Stimulated activated naive CD8-positive, alpha-beta T cell treated with anti-CD3 and anti-CD28 coated beads, Interleukin-15, Interleukin-2, amounts not matched to agents 100 ng/mL and 50 ng/mL, for 24 hours (primary cell): ENCODE measurements at regions not wholly inside any gene's neighbourhood (a gene's known extent, or its start where the extent isn't known, plus 50 kb on each side); places are given as distances from the start of the nearest gene placed in this dataset.
"Not testable (repeated sequence)": the region's sequence is repeated elsewhere in the genome, so short reads cannot be mapped to it uniquely, and the experiment has no call there.

Experiments used
- H3K27ac Mint-ChIP-seq: one replicate; pipeline ENCODE4 v1.8.0; 2021; ENCODE audit warnings: mild to moderate bottlenecking, mixed read lengths
- H3K27me3 Mint-ChIP-seq: one replicate; pipeline ENCODE4 v1.8.0; 2021; ENCODE audit warnings: mixed read lengths
- H3K36me3 Mint-ChIP-seq: one replicate; pipeline ENCODE4 v1.8.0; 2021; ENCODE audit warnings: low read depth, mixed read lengths
- H3K4me1 Mint-ChIP-seq: one replicate; pipeline ENCODE4 v1.8.0; 2021; ENCODE audit warnings: low read depth, mixed read lengths
- H3K4me3 Mint-ChIP-seq: one replicate; pipeline ENCODE4 v1.8.0; 2021; ENCODE audit warnings: mild to moderate bottlenecking, mixed read lengths
- H3K9me3 Mint-ChIP-seq: one replicate; pipeline ENCODE4 v1.8.0; 2021; ENCODE audit warnings: mixed read lengths

DNA sequence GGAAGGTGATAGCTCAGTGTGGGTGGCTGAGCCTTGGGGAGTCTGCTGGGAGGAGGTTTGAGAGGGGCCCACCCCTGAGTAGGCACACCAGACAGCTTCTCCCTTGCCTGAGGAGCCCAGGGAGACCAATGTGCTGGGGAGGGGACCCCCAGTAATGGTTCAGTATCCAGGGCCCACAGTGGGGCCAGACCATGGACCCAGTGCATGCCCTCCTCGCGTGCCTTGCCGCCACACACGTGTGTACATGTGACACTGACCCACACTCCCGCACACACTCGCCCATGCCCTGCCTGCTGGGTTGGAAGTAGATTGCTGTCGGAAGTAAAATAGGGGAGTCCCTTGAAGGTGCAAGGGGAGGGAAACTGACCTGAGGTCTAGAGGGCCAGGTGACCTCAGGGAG, 184.3 kb downstream of the TBC1D2B start:
- not testable (repeated sequence) for H3K4me3 Mint-ChIP-seq

DNA sequence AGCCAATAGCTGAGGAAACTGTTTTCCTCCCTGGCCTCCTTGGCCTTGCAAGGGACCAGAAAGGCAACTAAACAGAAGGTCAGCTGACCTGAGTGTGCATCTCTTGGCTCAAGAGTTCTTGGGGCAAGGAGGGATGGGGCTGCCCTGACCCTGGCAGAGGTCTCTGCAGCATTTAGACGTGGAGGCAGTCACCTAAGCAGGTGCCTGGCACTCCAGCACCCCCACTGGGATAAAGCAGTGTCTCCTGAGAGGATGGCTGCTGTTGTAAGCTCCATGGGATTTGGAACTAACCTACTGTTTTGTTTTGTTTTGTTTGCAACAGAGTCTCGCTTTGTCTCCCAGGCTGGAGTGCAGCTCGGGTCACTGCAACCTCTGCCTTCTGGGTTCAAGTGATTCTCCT, 185.2 kb downstream of the TBC1D2B start:
- H3K9me3 Mint-ChIP-seq: no peaks in the 10 kb centered on the region
- H3K27ac Mint-ChIP-seq: no peak overlapping the region
- no peak overlapping the region for H3K4me3 Mint-ChIP-seq
- no peaks in the 10 kb centered on the region for H3K27me3 Mint-ChIP-seq
- H3K4me1 Mint-ChIP-seq: no peaks in the 10 kb centered on the region
- H3K36me3 Mint-ChIP-seq: no peaks in the 10 kb centered on the region

More for the DNA sequence above, 184.3 kb downstream of the TBC1D2B start:
- H3K9me3 Mint-ChIP-seq, H3K27ac Mint-ChIP-seq, H3K27me3 Mint-ChIP-seq, H3K4me1 Mint-ChIP-seq, H3K36me3 Mint-ChIP-seq: not testable (repeated sequence)

DNA sequence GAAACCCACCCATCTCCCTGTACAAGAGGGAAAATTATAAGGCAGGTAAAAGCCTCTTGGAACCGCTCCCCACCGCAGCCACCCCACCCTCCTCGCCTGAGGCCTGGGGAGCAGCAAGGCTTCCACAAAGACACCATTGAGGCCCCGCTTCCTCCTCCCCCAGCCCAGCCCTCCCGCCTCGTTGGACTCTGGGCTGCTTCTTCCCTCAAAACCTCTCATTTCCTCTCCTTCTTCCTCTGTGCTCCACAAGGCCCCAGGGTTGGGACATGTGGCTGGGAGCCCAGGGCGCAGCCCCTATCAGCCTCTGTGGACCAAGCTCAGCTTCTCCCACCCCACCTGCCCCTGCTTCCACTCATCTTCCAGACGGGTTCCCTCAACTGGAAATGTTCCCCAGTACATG, 185.6 kb downstream of the TBC1D2B start:
- H3K27ac Mint-ChIP-seq, H3K36me3 Mint-ChIP-seq, H3K9me3 Mint-ChIP-seq, H3K4me3 Mint-ChIP-seq, H3K27me3 Mint-ChIP-seq, H3K4me1 Mint-ChIP-seq: not testable (repeated sequence)

DNA sequence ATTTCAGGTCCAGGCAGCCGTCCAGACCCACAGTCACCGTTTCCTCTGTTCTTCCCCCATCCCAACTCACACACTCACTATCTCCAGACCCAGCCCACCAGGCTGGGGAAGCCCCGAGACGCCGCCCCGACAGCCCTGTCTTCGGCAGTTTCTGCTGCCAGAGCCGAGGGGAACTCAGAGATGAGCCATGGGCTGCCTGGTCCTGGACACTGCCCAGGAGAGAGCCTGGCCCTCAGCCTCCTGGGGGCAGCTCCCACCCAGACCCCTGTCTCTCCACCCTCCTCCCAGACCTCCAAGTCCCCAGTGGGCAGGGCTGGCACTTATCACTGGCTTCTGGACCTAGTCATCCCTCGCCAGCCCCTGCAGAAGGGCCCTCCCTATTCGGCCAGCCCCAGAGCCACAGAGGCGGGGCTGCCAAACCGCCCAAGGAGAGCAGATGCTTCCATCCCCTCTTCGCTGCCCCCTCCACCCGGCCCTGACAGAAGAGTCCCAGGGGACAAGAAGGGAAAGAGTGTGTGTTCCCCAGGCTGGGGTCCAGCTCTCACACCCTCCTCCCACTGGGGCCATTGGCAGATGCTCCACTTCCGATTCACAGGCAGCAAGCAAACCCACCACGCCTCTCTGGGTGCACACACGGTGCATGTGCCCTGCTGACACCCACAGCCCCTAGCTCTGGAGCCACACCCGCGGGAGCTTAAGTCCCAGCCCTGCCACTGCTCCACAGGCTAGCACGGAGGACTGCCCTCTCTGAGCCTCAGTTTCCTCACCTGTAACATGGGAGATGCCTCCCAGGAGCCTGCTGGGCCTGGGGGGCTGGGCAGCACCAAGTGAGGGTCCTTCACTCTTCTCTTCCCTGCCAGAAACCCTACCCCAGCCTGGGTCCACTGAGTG, 186.4 kb downstream of the TBC1D2B start:
- not testable (repeated sequence) for H3K27me3 Mint-ChIP-seq, H3K36me3 Mint-ChIP-seq, H3K9me3 Mint-ChIP-seq, H3K27ac Mint-ChIP-seq, H3K4me3 Mint-ChIP-seq, H3K4me1 Mint-ChIP-seq

DNA sequence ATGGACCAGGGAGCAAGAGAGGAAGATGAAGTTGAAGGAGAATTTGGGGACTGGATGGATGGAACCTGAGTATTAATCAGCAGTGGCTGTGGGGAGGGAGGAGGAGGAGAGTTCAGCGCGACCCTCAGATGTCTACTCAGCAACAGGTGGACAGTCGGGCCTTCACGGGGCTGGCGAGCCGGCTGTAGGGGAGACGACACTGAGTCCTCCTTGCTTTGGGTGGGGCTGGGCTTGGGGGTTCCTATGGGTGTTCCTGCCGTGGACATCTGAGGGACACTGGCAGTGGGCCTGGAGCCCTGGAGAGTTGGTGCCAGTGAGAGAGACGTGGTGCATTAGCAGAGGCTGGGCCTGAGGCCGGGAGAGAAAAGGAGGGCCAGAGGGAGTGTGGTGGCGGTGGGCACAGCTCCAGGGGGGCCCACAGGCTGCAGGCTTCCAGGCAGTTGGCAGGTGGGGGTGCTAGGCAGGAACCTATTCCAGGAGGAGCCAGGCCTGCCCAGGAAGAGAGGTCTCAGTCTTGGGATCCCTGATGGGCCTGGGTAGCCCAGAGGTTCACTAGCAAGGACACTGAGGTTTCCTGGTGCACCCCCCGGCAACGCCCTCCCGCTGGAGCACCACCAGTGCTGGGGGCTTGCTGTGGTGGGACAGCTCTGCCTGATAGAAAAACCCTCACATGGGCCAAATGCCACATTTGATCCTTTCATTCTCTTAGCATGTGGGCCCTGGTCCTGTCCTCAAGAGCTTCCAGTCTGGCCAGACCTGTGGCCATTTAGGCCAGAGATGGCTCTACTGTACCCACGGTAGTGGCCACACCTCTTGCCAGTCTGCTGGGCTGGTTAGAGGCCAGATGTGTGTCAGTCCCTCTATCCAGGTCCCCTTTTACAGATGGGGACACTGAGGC, 187.4 kb downstream of the TBC1D2B start:
- not testable (repeated sequence) for H3K27me3 Mint-ChIP-seq, H3K27ac Mint-ChIP-seq, H3K9me3 Mint-ChIP-seq, H3K36me3 Mint-ChIP-seq, H3K4me1 Mint-ChIP-seq, H3K4me3 Mint-ChIP-seq

DNA sequence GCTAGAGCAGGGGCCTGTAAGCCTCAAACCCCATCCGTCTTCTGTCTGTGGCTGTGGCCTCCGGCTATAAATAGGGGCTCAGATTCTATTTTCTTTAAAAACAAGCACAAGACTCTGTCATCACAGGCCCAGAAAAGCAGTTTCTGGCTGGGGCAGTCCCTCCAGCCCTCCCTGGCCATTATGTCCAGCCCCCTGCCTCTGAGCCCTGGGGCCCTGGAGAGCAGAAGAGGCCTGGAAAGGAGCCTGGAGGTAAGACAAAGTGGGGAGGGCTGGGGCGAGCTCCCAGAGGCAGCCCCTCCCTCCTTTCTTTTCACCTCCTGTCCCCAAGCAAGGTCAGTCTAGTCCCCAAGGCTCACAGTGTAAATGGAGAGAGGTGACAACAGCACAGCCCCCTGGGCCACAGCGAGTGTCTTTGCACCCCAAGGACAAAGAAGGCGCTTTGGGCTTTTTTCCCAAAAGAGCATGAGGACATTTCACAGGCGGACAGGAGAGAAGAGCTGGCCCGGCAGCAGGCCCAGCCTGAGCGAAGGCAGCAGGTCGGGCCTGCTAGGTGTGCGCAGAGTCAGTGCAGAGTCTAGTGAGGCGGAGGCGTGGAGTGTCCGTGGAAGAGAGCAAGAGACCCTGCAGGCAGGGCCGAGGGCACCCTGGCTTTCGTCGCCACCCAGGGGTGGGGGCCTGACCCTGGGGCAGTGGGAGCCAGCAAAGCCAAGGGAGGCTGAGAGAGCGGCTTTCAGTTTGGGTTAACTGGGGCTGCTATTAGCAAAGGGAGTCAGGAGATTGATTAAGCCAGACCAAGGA, 188.3 kb downstream of the TBC1D2B start:
- Mint-ChIP-seq H3K4me1 (no peaks in the 10 kb centered on the region), H3K27ac (no peak overlapping the region), H3K9me3 (no peaks in the 10 kb centered on the region), H3K36me3 (no peaks in the 10 kb centered on the region), H3K27me3 (no peaks in the 10 kb centered on the region), H3K4me3 (no peak overlapping the region)

DNA sequence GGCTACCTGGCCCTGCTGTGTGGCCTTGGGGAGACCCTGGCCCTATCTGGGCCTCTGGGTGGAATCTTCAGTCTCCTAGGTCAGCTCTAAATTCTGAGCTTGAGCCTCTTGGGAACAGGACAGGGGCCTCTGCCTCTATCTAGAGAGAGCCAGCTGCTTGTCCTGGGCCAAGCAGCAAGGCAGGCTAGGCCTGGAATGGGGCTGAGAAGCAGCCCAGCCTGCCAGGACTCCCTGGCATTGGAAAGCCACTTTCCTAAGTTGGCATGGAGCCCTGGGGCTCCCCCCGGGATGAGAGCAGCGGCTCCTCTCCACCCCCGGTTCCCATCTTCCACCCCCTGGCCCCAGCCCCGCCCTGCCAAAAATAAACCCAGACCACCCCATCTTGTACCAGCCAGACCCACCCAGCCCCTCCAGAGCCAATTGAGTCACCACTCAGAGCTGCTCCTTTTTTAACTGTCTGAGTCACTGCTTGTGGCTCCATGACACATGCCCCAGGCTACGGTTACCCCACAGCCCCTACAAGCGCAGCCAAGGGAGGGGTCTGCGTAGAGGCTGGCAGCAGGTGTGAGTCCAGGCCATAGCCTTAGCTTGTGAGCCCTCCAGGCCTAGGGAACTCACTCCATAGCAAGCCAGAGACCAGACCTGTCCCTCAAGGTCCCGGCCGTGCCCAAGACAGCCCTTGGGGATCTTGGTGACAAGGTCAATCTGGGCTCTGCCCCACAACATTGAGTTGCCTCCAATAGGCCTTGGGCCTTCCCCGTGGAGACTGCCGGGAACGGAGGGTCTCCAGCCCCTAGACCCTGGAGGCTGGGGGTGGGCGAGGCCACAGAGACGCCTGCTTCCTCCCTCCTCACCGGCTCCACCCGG, 189.7 kb downstream of the TBC1D2B start:
- H3K4me3 Mint-ChIP-seq, H3K4me1 Mint-ChIP-seq, H3K36me3 Mint-ChIP-seq, H3K27me3 Mint-ChIP-seq, H3K9me3 Mint-ChIP-seq, H3K27ac Mint-ChIP-seq: not testable (repeated sequence)

DNA sequence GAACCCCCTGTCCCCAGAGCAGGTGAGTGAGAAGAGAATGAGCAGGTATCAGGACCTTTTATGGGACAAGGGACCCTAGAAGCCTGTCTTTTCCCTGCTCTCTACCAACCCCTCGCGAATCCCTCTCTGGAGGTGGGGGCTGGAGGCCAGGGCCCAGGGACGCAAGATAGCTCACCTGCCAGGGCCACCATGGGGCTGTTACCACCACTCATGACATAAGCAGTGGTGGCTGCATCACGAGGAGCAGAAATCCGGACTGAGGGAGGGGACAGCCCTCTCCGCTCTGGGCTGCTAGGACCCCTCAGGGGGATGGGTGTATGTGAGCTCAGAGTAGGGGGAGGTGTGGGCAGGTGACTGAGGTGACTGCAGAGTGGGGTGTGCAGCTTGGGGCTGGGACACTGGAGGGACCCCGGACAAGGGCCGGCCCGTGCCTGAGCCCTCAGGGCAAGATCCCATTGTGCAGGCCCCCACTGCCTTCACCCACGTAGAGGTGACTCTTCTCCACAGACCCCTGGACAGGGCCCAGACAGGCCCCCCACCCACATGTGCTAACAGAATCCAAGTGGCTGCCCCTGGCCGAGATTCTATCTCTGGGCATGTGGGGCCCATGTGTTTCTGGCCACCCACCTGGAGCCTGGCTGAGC, 190.6 kb downstream of the TBC1D2B start:
- Mint-ChIP-seq H3K27me3 (no peaks in the 10 kb centered on the region), H3K27ac (no peak overlapping the region), H3K4me1 (no peaks in the 10 kb centered on the region), H3K4me3 (no peak overlapping the region), H3K36me3 (no peaks in the 10 kb centered on the region), H3K9me3 (no peaks in the 10 kb centered on the region)

DNA sequence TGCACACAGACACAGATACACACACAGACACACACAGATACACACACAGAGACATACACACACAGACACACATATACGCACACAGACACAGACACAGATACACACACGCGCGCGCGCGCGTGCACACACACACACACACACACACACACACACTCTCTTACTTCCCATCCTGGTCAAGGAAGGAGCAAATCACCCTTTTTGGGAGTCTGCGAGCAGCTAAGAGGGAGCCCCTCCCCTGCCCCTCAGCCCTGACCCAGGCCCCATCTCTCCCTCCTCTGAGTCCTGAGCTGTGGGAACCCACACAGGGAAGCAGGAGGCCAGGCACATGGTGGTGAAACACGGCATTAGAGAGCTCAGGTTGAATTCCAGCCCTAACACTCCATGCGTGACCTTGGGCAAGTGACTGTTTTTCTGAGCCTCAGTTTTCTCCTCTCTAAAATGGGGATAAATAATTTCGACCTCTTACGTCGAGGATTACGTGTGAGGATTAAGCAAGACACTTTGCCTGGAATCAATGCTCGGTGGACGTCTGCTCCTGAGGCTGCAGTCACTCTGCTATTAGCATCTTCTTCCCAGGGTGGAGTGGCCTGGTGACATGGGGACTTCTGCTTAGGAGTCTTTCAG, 191.5 kb downstream of the TBC1D2B start:
- H3K27ac Mint-ChIP-seq, H3K4me3 Mint-ChIP-seq, H3K36me3 Mint-ChIP-seq, H3K27me3 Mint-ChIP-seq, H3K9me3 Mint-ChIP-seq, H3K4me1 Mint-ChIP-seq: not testable (repeated sequence)

DNA sequence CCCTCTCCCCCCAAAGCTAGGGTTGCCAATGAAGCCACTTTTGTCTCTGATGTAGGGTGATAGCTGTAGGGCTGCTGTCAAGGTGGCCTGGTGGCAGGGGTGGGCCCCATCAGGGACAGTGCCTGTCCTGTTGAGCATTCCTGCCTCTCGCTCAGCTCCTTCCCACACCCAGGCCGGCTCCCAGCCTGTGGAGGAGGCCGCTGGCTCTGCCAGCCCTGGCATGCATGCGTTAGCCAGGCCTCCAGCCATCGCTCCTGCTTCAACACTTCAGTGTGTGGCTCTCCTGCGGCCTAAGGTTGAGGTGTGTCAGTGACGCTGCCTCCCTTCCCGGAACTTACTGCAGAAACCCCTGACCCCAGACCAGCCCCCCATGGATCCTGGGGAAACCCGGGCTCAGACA, 194.5 kb downstream of the TBC1D2B start:
- not testable (repeated sequence) for H3K9me3 Mint-ChIP-seq, H3K36me3 Mint-ChIP-seq, H3K4me1 Mint-ChIP-seq, H3K27ac Mint-ChIP-seq, H3K27me3 Mint-ChIP-seq, H3K4me3 Mint-ChIP-seq

DNA sequence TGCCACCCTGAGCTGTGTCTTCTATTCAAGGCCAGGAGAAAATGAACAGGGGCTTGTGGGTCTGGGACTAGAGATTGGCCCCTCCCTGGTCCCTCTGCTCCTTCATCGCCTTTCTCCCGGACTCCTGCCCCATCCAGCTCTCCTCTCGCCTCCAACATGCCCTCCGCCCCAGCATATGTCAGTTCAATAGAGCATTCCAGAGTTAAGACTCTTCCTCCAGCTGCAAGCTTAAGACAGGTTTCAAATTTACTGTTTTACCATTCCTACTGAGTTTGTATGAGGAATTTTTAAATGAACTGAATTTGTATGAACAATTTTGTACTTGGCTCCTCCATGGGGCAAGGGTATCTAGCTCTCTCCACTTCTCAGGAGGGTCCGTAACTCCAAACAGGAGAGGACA, 195.6 kb downstream of the TBC1D2B start:
- H3K27ac Mint-ChIP-seq: no peak overlapping the region
- H3K27me3 Mint-ChIP-seq: no peaks in the 10 kb centered on the region
- H3K4me3 Mint-ChIP-seq: no peak overlapping the region
- H3K36me3 Mint-ChIP-seq: no peaks in the 10 kb centered on the region
- no peaks in the 10 kb centered on the region for H3K9me3 Mint-ChIP-seq
- no peaks in the 10 kb centered on the region for H3K4me1 Mint-ChIP-seq

DNA sequence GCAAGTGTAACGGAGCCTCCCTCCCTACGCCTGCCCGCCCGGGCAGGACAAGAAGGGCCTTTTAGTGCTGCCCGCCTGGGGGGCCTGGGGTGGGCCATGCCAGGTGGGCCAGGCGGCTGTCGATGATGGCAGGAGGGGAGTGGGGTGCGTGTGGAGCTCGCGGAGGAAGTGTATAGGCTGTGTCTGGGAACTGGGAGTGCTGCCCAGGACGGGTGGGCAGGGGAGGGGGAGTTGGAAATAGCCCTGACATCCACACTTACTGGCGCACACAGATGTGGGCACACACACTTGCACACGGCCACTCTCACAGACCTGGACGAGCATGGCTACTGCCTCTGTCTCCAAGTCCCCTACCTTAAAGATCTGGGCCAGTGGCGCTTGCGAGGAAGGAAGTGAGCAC, 196.0 kb downstream of the TBC1D2B start:
- H3K9me3 Mint-ChIP-seq, H3K4me3 Mint-ChIP-seq, H3K36me3 Mint-ChIP-seq, H3K4me1 Mint-ChIP-seq, H3K27me3 Mint-ChIP-seq, H3K27ac Mint-ChIP-seq: not testable (repeated sequence)

DNA sequence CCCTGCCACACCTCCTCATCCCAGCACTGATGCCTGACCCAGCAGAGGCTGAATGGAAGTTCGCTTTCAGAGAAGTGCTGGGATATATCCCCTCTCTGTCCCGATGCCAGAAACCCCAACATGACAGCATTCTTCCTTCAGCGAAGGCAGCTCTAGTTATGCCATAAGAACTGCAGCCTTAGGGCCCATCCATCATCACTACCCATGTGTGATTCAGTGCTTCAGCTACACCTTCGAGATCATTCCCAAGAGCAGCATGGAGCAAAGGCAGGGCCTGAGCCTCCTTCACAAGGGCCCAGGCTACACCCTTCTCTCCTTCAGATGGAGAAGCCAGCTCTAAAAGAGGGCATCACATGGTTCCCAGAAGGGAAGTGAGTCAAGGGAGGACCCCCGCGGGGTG, 198.0 kb downstream of the TBC1D2B start:
- H3K27ac Mint-ChIP-seq, H3K36me3 Mint-ChIP-seq, H3K27me3 Mint-ChIP-seq, H3K4me3 Mint-ChIP-seq, H3K4me1 Mint-ChIP-seq, H3K9me3 Mint-ChIP-seq: not testable (repeated sequence)
